ENCODE measurements at regions not wholly inside any gene's neighbourhood (a gene's known extent, or its start where the extent isn't known, plus 50 kb on each side); places are given as distances from the start of the nearest gene placed in this dataset.
A peak's percentile ranks its signal among the peaks of the same experiment; 100 is the strongest.

- DNase-seq (ENCODE audit: low spot score), result no peak
Observed at GRCh38 chr2:41725901-41726300, 321.9 kb upstream of the PKDCC start.

GRCh38 chr2:41726364-41726763 is 321.5 kb upstream of the PKDCC start:
- DNase-seq (ENCODE audit: low spot score), result no peak

- DNase-seq (ENCODE audit: low spot score), result no peak
Observed at GRCh38 chr2:41727152-41727551, 320.7 kb upstream of the PKDCC start.

GRCh38 chr2:41727711-41728110 is 320.1 kb upstream of the PKDCC start:
- DNase-seq (ENCODE audit: low spot score), result no peak

- DNase-seq (ENCODE audit: low spot score), result no peak
Observed at GRCh38 chr2:41728788-41729338, 319.0 kb upstream of the PKDCC start.

GRCh38 chr2:41729800-41730364 is 317.9 kb upstream of the PKDCC start:
- no peak for DNase-seq (ENCODE audit: low spot score)

GRCh38 chr2:41735006-41735405 is 312.8 kb upstream of the PKDCC start:
- DNase-seq (ENCODE audit: low spot score), result no peak

GRCh38 chr2:41735476-41735875 is 312.3 kb upstream of the PKDCC start:
- DNase-seq (ENCODE audit: low spot score), result no peak

GRCh38 chr2:41736105-41736567 is 311.7 kb upstream of the PKDCC start:
- DNase-seq (ENCODE audit: low spot score), result no peak

- no peak for DNase-seq (ENCODE audit: low spot score)
Observed at GRCh38 chr2:41736586-41736985, 311.2 kb upstream of the PKDCC start.

GRCh38 chr2:41737888-41738287 is 309.9 kb upstream of the PKDCC start:
- no peak for DNase-seq (ENCODE audit: low spot score)

GRCh38 chr2:41741951-41742595 is 305.7 kb upstream of the PKDCC start:
- DNase-seq (ENCODE audit: low spot score), result no peak

GRCh38 chr2:41743324-41743723 is 304.5 kb upstream of the PKDCC start:
- DNase-seq (ENCODE audit: low spot score), result no peak

- DNase-seq (ENCODE audit: low spot score), result no peak
Observed at GRCh38 chr2:41750829-41751228, 297.0 kb upstream of the PKDCC start.

GRCh38 chr2:41759880-41760279 is 287.9 kb upstream of the PKDCC start:
- peak; percentile 35 for DNase-seq (ENCODE audit: low spot score)

GRCh38 chr2:41763141-41763540 is 284.7 kb upstream of the PKDCC start:
- no peak for DNase-seq (ENCODE audit: low spot score)

- DNase-seq (ENCODE audit: low spot score), result no peak
Observed at GRCh38 chr2:41764131-41764530, 283.7 kb upstream of the PKDCC start.

- no peak for DNase-seq (ENCODE audit: low spot score)
Observed at GRCh38 chr2:41764919-41765318, 282.9 kb upstream of the PKDCC start.

- DNase-seq (ENCODE audit: low spot score), result no peak
Observed at GRCh38 chr2:41768310-41768709, 279.5 kb upstream of the PKDCC start.

GRCh38 chr2:41771710-41772109 is 276.1 kb upstream of the PKDCC start:
- no peak for DNase-seq (ENCODE audit: low spot score)

- no peak for DNase-seq (ENCODE audit: low spot score)
Observed at GRCh38 chr2:41772697-41773096, 275.1 kb upstream of the PKDCC start.

GRCh38 chr2:41774011-41774605 is 273.7 kb upstream of the PKDCC start:
- DNase-seq (ENCODE audit: low spot score), result no peak

GRCh38 chr2:41775366-41776025 is 272.3 kb upstream of the PKDCC start:
- no peak for DNase-seq (ENCODE audit: low spot score)

All from putamen (tissue), 1 donor.